Stimulated activated naive CD4-positive, alpha-beta T cell treated with Interleukin-2 at 50 U/mL for 16 hours (primary cell): ENCODE measurements at regions not wholly inside any gene's neighbourhood (a gene's known extent, or its start where the extent isn't known, plus 50 kb on each side); places are given as distances from the start of the nearest gene placed in this dataset.
A peak's percentile ranks its signal among the peaks of the same experiment; 100 is the strongest.
"Not testable (repeated sequence)": the region's sequence is repeated elsewhere in the genome, so short reads cannot be mapped to it uniquely, and the experiment has no call there.

Experiments
- DNase-seq: peaks from one replicate; lab custom pipeline; 2025; lab: John Stamatoyannopoulos, UW

- no peak for DNase-seq
Measured at GRCh38 chr3:155995525-155996370, 124.6 kb upstream of the KCNAB1 start.

DNA sequence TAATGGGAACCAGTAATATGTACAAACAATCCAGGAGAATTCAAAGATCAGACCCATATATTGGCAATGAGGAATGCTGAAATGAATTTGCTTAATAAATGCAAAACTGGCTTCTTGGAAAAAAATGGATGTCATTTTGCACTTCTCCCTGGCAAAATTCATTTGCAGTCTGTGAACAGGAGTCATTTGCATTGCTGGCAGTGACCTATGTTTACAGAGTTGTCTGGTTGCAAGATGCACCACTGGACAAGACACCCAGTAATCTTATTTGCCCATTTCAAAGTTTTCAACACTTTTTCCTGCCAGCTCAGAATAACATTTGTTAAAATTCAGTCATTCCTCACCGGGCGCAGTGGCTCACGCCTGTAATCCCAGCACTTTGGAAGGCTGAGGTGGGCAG lies 123.5 kb upstream of the KCNAB1 start:
- DNase-seq, result no peak

- not testable (repeated sequence) for DNase-seq
Measured at GRCh38 chr3:155998173-155998572, 122.2 kb upstream of the KCNAB1 start.

GRCh38 chr3:156005736-156006135 lies 114.6 kb upstream of the KCNAB1 start:
- no peak for DNase-seq

DNA sequence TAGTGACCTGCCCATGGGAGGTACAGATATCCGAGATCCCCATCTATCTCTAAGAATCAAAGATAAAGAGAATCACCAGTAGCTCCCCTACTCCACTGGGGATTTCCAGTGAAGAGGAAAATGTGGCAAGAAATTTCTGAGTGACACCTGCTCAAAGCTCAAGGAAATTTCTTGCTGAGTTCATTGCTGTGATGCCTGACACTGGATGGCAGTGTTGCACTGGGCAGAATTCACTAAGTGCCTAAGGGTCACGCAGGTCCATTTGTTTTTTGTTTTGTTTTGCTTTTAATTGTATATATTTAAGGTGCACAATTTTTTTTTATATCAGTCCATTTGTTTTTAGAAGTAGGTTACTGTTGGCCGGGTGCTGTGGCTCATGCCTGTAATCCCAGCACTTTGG lies 109.5 kb upstream of the KCNAB1 start:
- DNase-seq, result no peak

DNA sequence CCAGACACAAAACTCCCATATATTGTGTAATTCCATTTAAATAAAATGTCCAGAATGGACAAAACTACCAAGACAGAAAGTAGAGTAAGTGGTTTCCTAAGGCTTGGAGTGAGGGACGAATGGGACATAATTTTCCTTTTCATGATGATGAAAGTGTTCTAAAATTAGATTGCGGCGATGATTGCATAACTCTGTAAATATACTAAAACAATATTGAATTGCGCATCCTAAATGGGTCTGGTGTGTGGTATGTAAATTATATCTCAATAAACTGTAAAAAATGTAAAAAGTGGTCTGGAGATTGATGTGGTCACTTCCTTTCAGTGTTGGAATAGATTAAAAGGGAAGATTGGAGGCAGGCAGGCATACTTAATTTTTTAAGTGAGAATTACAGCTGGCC lies 105.9 kb upstream of the KCNAB1 start:
- DNase-seq, result no peak

DNA sequence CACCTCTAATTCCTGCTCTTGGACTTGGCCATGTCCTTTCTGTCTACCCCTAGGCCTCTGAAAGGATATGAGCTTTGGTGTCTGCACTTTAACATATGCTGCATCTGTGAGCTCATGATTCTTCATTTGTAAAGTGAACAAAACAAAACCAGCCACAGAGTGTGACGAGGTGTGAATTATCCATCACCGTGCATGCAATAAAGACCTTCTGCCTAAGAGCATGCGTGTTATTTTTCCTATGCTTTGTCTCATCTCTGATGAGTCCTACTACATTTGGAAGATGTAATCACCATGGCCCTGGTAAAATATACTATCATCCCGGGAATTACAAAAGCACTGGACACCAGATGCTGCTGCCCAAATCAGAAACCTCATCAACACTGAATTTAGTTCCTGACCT lies 103.5 kb upstream of the KCNAB1 start:
- no peak for DNase-seq

- DNase-seq, result no peak
Measured at GRCh38 chr3:156017352-156018030, 102.9 kb upstream of the KCNAB1 start.

- DNase-seq, result no peak
Measured at GRCh38 chr3:156024904-156025533, 95.4 kb upstream of the KCNAB1 start.

GRCh38 chr3:156029208-156029607 lies 91.2 kb upstream of the KCNAB1 start:
- no peak for DNase-seq

DNA sequence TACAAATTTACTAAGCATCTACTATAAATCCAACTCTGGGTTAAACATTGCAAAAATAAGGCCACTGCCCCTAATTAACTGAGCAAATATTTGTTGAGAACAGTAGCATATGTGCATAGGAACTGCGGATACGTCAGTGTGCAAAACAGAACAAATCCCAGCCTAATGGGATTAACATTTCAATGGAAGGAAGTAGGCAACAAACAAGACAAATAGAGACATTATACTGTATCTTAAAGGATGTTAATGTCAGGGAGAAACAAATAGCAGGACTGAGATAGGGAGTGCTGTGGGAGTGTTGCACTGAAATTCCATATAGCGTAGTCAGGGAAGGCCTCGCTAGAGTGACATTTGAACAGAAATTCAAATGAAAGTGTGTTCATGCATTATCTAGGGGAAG lies 89.7 kb upstream of the KCNAB1 start:
- DNase-seq, result no peak

- DNase-seq, result no peak
Measured at GRCh38 chr3:156033428-156033827, 87.0 kb upstream of the KCNAB1 start.

GRCh38 chr3:156035158-156035557 lies 85.2 kb upstream of the KCNAB1 start:
- DNase-seq, result no peak

DNA sequence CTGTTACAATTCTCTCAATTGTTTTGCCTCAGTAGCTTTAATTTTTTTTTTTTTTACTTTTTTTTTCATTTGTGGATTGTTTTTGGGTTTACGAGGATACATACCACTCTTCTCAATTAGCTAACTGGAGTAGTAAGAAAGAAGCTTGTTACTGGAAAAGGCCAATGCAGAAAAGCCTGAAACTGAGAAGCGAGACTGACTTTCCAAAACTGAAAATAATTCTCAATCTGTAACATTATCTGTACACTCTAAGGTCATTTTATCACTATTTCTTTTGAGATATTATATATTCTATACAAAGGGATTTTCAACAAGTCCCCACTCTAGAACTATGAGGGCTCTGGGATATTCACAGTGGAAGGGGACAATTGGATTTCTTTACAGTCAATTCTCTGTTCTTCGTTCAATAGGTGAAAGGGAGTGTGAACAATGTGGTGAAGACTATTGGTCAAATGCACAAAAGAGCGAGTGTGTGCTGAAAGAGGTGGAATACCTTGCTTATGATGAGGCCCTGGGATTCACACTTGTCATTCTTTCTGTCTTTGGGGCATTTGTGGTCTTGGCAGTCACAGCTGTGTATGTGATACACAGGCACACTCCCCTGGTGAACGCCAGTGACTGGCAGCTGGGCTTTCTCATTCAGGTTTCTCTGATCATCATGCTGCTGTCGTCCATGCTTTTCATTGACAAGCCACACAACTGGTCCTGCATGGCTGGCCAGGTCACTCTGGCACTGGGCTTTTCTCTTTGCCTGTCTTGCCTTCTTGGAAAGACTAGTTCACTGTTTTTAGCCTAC lies 83.9 kb upstream of the KCNAB1 start:
- DNase-seq, result no peak

GRCh38 chr3:156037356-156037755 lies 83.0 kb upstream of the KCNAB1 start:
- no peak for DNase-seq

GRCh38 chr3:156038869-156039268 lies 81.5 kb upstream of the KCNAB1 start:
- DNase-seq, result no peak

DNA sequence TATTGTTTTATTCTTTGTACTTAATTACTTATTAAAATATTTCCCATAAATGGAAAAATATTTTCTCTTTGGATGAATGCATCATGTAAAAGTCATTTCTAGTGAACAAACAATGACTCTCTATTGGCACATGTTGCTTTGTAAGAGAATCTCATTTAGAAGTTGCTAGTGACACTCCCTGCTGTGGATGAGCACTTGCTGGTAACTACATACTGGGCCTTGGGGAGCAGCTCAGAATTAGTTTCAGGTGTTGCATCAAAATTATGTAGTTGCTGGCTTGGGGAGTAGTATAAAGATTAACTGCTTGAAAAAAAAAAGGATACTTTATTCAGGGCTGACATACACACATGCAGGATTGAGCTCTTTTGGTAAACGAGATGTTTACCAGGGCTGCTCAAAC lies 80.3 kb upstream of the KCNAB1 start:
- no peak for DNase-seq

DNA sequence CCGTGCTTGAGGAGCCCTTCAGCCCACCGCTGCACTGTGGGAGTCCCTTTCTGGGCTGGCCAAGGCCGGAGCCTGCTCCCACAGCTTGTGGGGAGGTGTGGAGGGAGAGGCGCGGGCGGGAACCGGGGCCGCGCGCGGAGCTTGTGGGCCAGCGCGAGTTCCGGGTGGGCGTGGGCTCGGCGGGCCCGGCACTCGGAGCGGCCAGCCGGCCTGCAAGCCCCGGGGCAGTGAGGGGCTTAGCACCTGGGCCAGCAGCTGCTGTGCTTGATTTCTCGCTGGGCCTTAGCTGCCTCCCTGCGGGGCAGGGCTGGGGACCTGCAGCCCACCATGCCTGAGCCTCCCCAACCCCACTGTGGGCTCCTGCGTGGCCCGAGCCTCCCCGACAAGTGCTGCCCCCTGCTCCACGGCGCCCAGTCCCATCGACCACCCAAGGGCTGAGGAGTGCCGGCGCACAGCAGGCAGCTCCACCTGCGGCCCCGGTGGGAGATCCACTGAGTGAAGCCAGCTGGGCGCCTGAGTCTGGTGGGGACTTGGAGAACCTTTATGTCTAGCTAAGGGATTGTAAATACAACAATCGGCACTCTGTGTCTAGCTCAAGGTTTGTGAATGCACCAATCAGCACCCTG lies 79.0 kb upstream of the KCNAB1 start:
- DNase-seq, result not testable (repeated sequence)

DNA sequence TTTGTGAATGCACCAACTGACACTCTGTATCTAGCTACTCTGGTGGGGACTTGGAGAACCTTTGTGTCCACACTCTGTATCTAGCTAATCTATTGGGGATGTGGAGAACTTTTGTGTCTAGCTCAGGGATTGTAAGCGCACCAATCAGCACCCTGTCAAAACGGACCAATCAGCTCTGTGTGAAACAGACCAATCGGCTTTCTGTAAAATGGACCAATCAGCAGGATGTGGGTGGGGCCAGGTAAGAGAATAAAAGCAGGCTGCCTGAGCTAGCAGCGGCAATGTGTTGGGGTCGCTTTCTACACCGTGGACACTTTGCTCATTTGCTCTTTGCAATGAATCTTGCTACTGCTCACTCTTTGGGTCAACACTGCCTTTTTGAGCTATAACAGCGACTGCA lies 78.5 kb upstream of the KCNAB1 start:
- DNase-seq, result not testable (repeated sequence)

DNA sequence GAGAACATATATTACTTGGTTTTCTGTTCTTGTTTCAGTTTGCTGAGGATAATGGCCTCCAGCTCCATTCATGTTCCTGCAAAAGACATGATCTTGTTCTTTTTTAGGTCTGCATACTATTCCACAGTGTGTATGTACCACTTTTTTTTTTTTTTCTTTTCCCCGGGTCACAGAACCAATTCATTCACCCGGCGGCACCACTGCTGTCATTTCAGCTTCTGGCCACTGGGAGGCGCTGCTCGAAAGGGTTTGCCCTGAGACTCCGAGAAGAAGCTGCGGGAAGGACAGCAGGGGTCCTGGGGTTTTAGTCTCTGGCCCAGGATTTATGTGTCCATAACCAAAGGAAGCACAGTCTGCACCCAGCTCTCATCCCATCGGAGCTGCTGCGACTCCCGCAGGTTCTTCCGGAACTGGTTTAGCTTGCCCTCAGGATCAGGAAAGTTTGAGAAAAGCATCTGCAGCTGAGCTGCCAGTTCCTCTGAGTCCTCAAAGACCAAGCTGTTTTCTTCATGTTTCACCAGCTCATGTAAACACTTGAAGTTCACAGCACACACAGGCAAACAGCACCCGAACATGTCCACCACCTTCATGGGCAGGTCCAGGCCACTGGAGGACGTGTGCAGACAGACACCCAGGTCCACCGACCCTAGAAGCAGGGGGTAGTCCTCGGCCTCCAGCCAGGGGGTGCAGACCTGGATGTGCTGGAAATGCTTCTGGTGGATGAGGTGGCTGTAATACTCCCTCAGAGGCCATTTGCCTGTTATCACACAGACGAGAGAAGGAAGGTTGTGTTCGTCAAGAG lies 76.3 kb upstream of the KCNAB1 start:
- peak; percentile 52 for DNase-seq

GRCh38 chr3:156044634-156044975 lies 75.8 kb upstream of the KCNAB1 start:
- DNase-seq, result no peak
